A549 (cell line): ENCODE measurements at regions not wholly inside any gene's neighbourhood (a gene's known extent, or its start where the extent isn't known, plus 50 kb on each side); places are given as distances from the start of the nearest gene placed in this dataset.
"Not testable (repeated sequence)": the region's sequence is repeated elsewhere in the genome, so short reads cannot be mapped to it uniquely, and the experiment has no call there.

ENCODE experiments used
- ATAC-seq, 2 experiments: fragments of 200-7000 bp in 1 of 2; fragments of >200 bp in 1 of 2; cut with Nextera tagmentation in 1 of 2; cut with Tn5 transposase in 1 of 2; 3 replicates each; pipeline versions ENCODE4 v1.8.0 to v1.9.1; 2018 to 2020; ENCODE audit warnings: mild to moderate bottlenecking in 1 of 2, moderate library complexity in 1 of 2
- CTCF ChIA-PET: fragments of 300-600 bp; sonication (Branson Sonifier 250); formaldehyde crosslinking; extraction: SDS; loops from one replicate; lab custom pipeline; 2021; ENCODE audit warnings: antibody characterized with exemption, inconsistent platforms; lab: Yijun Ruan, JAX
- POLR2A ChIA-PET: fragments of 350-600 bp; formaldehyde crosslinking; extraction: SDS; loops from one replicate; lab custom pipeline; 2021; ENCODE audit warnings: antibody characterized with exemption, inconsistent platforms; lab: Yijun Ruan, JAX
- DNase-seq, 2 experiments: peaks; one replicate each; pipeline versions ENCODE4 v3.0.0 to v3.0.0-alpha.2; 2011 to 2016; ENCODE audit warnings: low read depth in 1 of 2, low spot score in 1 of 2
- FAIRE-seq: peaks from 2 replicates; lab custom pipeline; 2011; peaks lifted over from hg19 to GRCh38; lab: Jason Lieb, UNC
- H3K27ac ChIP-seq, 2 experiments: fragments of >200 bp; sonication (Bioruptor Twin); formaldehyde crosslinking; 3 replicates each; pipeline ENCODE4 v1.5.1; 2016 to 2017
- H3K4me1 ChIP-seq: fragments of >200 bp; sonication (Bioruptor Twin); formaldehyde crosslinking; 3 replicates; pipeline ENCODE4 v1.6.1; 2016
- H3K4me2 ChIP-seq: fragments of >200 bp; sonication (Bioruptor Twin); formaldehyde crosslinking; 3 replicates; pipeline ENCODE4 v1.6.1; 2016
- H3K4me3 ChIP-seq: fragments of >200 bp; sonication (Bioruptor Twin); formaldehyde crosslinking; 3 replicates; pipeline ENCODE4 v1.5.1; 2016
- H3K9me3 ChIP-seq: fragments of >200 bp; sonication (Bioruptor Twin); formaldehyde crosslinking; 3 replicates; pipeline ENCODE4 v1.6.1; 2016
- BCL3 ChIP-seq: fragments of >200 bp; sonication (Bioruptor Twin); formaldehyde crosslinking; IDR thresholded peaks from 3 replicates; pipeline ENCODE4 v1.6.1; 2016
- BHLHE40 ChIP-seq: IDR thresholded peaks from 2 replicates; pipeline ENCODE4 v1.6.1; 2012; ENCODE audit warnings: low read depth, low read length, inconsistent platforms
- CBX2 ChIP-seq: fragments of 200-600 bp; sonication (generic); IDR thresholded peaks from 2 replicates; pipeline ENCODE4 v1.6.1; 2016; ENCODE audit warnings: low read depth, mild to moderate bottlenecking, borderline replicate concordance
- CEBPB ChIP-seq, 2 experiments: fragments of >200 bp in 1 of 2; sonication (Bioruptor Twin) in 1 of 2; formaldehyde crosslinking in 1 of 2; IDR thresholded peaks; 2 replicates each; pipeline ENCODE4 v1.6.1; 2012 to 2016
- EHMT2 ChIP-seq: fragments of 200-600 bp; sonication (generic); IDR thresholded peaks from 2 replicates; pipeline ENCODE4 v1.6.1; 2016; ENCODE audit warnings: antibody characterized with exemption, low read depth, mild to moderate bottlenecking, moderate library complexity
- EP300 ChIP-seq, 2 experiments: fragments of >200 bp; sonication (Bioruptor Twin); formaldehyde crosslinking; IDR thresholded peaks; 2 replicates in 1 of 2; 3 replicates in 1 of 2; pipeline ENCODE4 v1.6.1; 2016 to 2017
- ESRRA ChIP-seq: fragments of 150-350 bp; IDR thresholded peaks from 2 replicates; pipeline ENCODE4 v1.6.1; 2014; ENCODE audit warnings: mild to moderate bottlenecking, low read length, borderline replicate concordance
- FOSL2 ChIP-seq, 2 experiments: fragments of 450-650 bp in 1 of 2; fragments of >200 bp in 1 of 2; sonication (Bioruptor Twin) in 1 of 2; formaldehyde crosslinking; IDR thresholded peaks; 2 replicates each; pipeline versions ENCODE4 v1.5.0 to v1.6.1; 2016 to 2020; ENCODE audit warnings: mild to moderate bottlenecking in 1 of 2, moderate library complexity in 1 of 2
- GATA3 ChIP-seq: IDR thresholded peaks from 2 replicates; pipeline ENCODE4 v1.6.1; 2012; ENCODE audit warnings: borderline replicate concordance
- HDAC2 ChIP-seq: fragments of 200-600 bp; sonication (generic); IDR thresholded peaks from 2 replicates; pipeline ENCODE4 v1.6.1; 2016
- HMGXB4 ChIP-seq: fragments of 250-450 bp; sonication (Bioruptor Pico); IDR thresholded peaks from 2 replicates; pipeline ENCODE4 v1.5.0; 2021; ENCODE audit warnings: mild to moderate bottlenecking, moderate library complexity, borderline replicate concordance
- HOXB13 ChIP-seq: fragments of 250-450 bp; sonication (Bioruptor Pico); IDR thresholded peaks from 2 replicates; pipeline ENCODE4 v1.5.0; 2020; ENCODE audit warnings: low read depth, mild to moderate bottlenecking, moderate library complexity
- JUNB ChIP-seq: fragments of >200 bp; sonication (Bioruptor Twin); formaldehyde crosslinking; IDR thresholded peaks from 2 replicates; pipeline ENCODE4 v1.6.1; 2016
- KDM1A ChIP-seq: fragments of 200-600 bp; sonication (generic); IDR thresholded peaks from 2 replicates; pipeline ENCODE4 v1.6.1; 2016; ENCODE audit warnings: low read depth, mild to moderate bottlenecking
- KDM5A ChIP-seq: fragments of 200-600 bp; sonication (generic); IDR thresholded peaks from 2 replicates; pipeline ENCODE4 v1.6.1; 2016; ENCODE audit warnings: antibody characterized with exemption, mild to moderate bottlenecking
- MAFK ChIP-seq: fragments of 450-650 bp; IDR thresholded peaks from 2 replicates; pipeline ENCODE4 v1.6.1; 2014; ENCODE audit not compliant: partially characterized antibody
- NFE2L2 ChIP-seq: fragments of 150-350 bp; conservative IDR thresholded peaks from 2 replicates; pipeline ENCODE4 v1.6.1; 2014; ENCODE audit warnings: low read length
- NR3C1 ChIP-seq: fragments of >200 bp; sonication (Bioruptor Twin); formaldehyde crosslinking; IDR thresholded peaks from 3 replicates; pipeline ENCODE4 v1.6.1; 2017
- RAD21 ChIP-seq, 2 experiments: fragments of >200 bp in 1 of 2; sonication (Bioruptor Twin) in 1 of 2; formaldehyde crosslinking in 1 of 2; IDR thresholded peaks in 1 of 2; conservative IDR thresholded peaks in 1 of 2; 2 replicates in 1 of 2; 3 replicates in 1 of 2; pipeline ENCODE4 v1.6.1; 2012 to 2018; ENCODE audit warnings: inconsistent platforms in 1 of 2
- RCOR1 ChIP-seq: fragments of 150-350 bp; IDR thresholded peaks from 2 replicates; pipeline ENCODE4 v1.6.1; 2014; ENCODE audit warnings: antibody characterized with exemption, low read length, low read depth
- RNF2 ChIP-seq: fragments of 200-600 bp; sonication (generic); IDR thresholded peaks from 2 replicates; pipeline ENCODE4 v1.6.1; 2016; ENCODE audit warnings: low read depth, mild to moderate bottlenecking, antibody characterized with exemption, moderate library complexity, borderline replicate concordance
- SMC3 ChIP-seq: fragments of >200 bp; sonication (Bioruptor Twin); formaldehyde crosslinking; IDR thresholded peaks from 3 replicates; pipeline ENCODE4 v1.6.1; 2018; ENCODE audit warnings: inconsistent platforms
- SREBF2 ChIP-seq: fragments of 450-650 bp; IDR thresholded peaks from 2 replicates; pipeline ENCODE4 v1.6.1; 2014; ENCODE audit warnings: mild to moderate bottlenecking, moderate library complexity
- TP53 ChIP-seq: fragments of 250-450 bp; sonication (Bioruptor Pico); IDR thresholded peaks from 2 replicates; pipeline ENCODE4 v1.5.0; 2021; ENCODE audit warnings: mild to moderate bottlenecking, moderate library complexity
- ZFP36 ChIP-seq: fragments of 450-650 bp; IDR thresholded peaks from 2 replicates; pipeline ENCODE4 v1.6.1; 2014; ENCODE audit warnings: borderline replicate concordance; ENCODE audit not compliant: partially characterized antibody
- ZNF302 ChIP-seq: fragments of 250-450 bp; sonication (Bioruptor Pico); IDR thresholded peaks from 2 replicates; pipeline ENCODE4 v1.9.0; 2021; ENCODE audit warnings: inconsistent platforms, mild to moderate bottlenecking, moderate library complexity
- WGBS: methylation state at CpG from one replicate; pipeline ENCODE4 v1.1.6; 2017; ENCODE audit errors: missing lambda C conversion rate; 5-methylcytosine and 5-hydroxymethylcytosine counted together
- TF ChIP-seq, protein P1 (sequence below): IDR thresholded peaks from 2 replicates; pipeline ENCODE4 v1.6.1; 2012
- TF ChIP-seq, protein P2 (sequence below): fragments of 250-450 bp; sonication (Bioruptor Pico); IDR thresholded peaks from 2 replicates; pipeline ENCODE4 v1.5.0; 2020; ENCODE audit warnings: low read depth, mild to moderate bottlenecking, moderate library complexity
- TF ChIP-seq, protein P3 (sequence below): fragments of 450-650 bp; IDR thresholded peaks from 2 replicates; pipeline ENCODE4 v1.6.1; 2014; ENCODE audit warnings: antibody characterized with exemption
- TF ChIP-seq, protein P4 (sequence below): IDR thresholded peaks from 2 replicates; pipeline ENCODE4 v1.6.1; 2012; ENCODE audit warnings: low read depth, borderline replicate concordance
- TF ChIP-seq, protein P5 (sequence below): IDR thresholded peaks from 2 replicates; pipeline ENCODE4 v1.6.1; 2012

DNA sequence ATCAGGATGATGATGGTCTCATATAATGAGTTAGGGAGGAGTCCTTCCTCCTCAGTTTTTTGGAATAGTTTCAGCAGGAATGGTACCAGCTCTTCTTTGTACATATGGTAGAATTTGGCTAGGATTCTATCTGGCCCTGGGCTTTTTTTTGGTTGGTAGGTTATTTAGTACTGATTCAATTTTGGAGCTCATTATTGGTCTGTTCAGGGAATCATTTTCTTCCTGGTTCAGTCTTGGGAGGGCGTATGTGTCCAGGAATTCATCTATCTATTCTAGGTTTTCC lies 73.3 kb upstream of the BOD1L1 start:
- CTCF ChIA-PET, result interaction anchor here (1.2 kb wide), 1 partner anchor 10 kb away, joined by 4 read pairs; no protein-coding TSS in a partner anchor
- H3K4me1 ChIP-seq, result peaks cover 43% of the 10 kb centered on the region
- 67% methylated on average over 1 of the region's 1 CpG for WGBS

DNA sequence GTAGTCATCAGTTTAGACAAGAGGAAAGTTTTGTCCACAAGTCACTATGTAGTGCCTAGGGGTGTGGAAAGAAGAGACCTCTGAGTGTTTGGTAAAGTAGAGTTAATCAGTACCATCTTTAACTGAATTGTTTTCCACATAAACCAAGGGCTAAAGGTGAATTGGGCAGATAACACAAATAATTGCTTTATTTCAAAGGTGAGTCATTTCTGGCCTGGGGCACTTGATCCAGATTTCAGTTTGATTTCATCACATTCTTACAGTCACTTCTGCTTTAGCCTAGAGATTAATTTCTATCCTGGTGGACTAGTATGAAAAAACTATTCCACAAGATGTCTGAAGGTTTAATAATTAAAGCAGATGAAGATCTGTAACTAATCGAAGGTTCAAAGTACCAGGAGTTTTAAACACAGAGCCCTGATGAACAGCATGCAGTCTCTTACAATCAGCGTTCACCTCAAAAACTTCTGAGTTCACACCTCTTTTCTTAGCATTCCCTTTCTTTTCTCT lies 74.5 kb upstream of the BOD1L1 start:
- Histone ChIP-seq H3K9me3 (peaks cover 12% of the 10 kb centered on the region; the same call in 2 of the 3 replicates), H3K4me3 (no peak overlapping the region), H3K4me2 (peak overlapping the region; percentile 53), H3K4me1 (peaks cover 50% of the 10 kb centered on the region), H3K27ac (peak overlapping the region; percentile 89 to 93)
- FAIRE-seq, result peak; percentile 78
- CTCF ChIA-PET, result no interaction called here
- ATAC-seq, result peak; percentile 90 to 93
- POLR2A ChIA-PET, result no interaction called here
- WGBS, result 7% methylated on average over 2 of the region's 2 CpGs
- peak; percentile 30 to 89 for DNase-seq
- TF ChIP-seq, protein P1, sequence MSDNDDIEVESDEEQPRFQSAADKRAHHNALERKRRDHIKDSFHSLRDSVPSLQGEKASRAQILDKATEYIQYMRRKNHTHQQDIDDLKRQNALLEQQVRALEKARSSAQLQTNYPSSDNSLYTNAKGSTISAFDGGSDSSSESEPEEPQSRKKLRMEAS, result peak; percentile 67
- TF ChIP-seq SREBF2, result no peak
- TF ChIP-seq HMGXB4 (CRISPR knock-in tag), result no peak
- TF ChIP-seq MAFK, result no peak
- no peak for TF ChIP-seq EHMT2
- TF ChIP-seq, protein P2, sequence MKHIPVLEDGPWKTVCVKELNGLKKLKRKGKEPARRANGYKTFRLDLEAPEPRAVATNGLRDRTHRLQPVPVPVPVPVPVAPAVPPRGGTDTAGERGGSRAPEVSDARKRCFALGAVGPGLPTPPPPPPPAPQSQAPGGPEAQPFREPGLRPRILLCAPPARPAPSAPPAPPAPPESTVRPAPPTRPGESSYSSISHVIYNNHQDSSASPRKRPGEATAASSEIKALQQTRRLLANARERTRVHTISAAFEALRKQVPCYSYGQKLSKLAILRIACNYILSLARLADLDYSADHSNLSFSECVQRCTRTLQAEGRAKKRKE (CRISPR knock-in tag), result no peak
- no peak for TF ChIP-seq ZFP36
- TF ChIP-seq KDM1A, result no peak
- TF ChIP-seq KDM5A, result no peak
- TF ChIP-seq RAD21 (conservative IDR thresholded peaks at IDR 0.05 in 1 of 2, IDR thresholded peaks at IDR 0.05 in 1 of 2), result peak; percentile 37 to 67
- peak; percentile 94 to 96; a peak in 4 of 5 replicates for TF ChIP-seq EP300 (IDR thresholded peaks at IDR 0.05)
- peak; percentile 85; the same call in 2 of the 3 replicates for TF ChIP-seq BCL3
- no peak for TF ChIP-seq TP53 (CRISPR knock-in tag)
- no peak for TF ChIP-seq RCOR1
- TF ChIP-seq NR3C1, result no peak
- TF ChIP-seq GATA3, result peak; percentile 96
- TF ChIP-seq HOXB13 (CRISPR knock-in tag), result no peak
- no peak for TF ChIP-seq HDAC2
- TF ChIP-seq SMC3, result peak; percentile 61; the same call in 2 of the 3 replicates
- TF ChIP-seq ZNF302 (CRISPR knock-in tag), result no peak
- TF ChIP-seq, protein P3, sequence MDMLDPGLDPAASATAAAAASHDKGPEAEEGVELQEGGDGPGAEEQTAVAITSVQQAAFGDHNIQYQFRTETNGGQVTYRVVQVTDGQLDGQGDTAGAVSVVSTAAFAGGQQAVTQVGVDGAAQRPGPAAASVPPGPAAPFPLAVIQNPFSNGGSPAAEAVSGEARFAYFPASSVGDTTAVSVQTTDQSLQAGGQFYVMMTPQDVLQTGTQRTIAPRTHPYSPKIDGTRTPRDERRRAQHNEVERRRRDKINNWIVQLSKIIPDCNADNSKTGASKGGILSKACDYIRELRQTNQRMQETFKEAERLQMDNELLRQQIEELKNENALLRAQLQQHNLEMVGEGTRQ, result no peak
- TF ChIP-seq ESRRA, result no peak
- TF ChIP-seq RNF2, result no peak
- TF ChIP-seq, protein P4, sequence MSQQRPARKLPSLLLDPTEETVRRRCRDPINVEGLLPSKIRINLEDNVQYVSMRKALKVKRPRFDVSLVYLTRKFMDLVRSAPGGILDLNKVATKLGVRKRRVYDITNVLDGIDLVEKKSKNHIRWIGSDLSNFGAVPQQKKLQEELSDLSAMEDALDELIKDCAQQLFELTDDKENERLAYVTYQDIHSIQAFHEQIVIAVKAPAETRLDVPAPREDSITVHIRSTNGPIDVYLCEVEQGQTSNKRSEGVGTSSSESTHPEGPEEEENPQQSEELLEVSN, result 0 out of 2 replicates have a peak, but pooled peaks have one; percentile 23
- TF ChIP-seq, protein P5, sequence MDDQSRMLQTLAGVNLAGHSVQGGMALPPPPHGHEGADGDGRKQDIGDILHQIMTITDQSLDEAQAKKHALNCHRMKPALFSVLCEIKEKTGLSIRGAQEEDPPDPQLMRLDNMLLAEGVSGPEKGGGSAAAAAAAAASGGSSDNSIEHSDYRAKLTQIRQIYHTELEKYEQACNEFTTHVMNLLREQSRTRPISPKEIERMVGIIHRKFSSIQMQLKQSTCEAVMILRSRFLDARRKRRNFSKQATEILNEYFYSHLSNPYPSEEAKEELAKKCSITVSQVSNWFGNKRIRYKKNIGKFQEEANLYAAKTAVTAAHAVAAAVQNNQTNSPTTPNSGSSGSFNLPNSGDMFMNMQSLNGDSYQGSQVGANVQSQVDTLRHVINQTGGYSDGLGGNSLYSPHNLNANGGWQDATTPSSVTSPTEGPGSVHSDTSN, result peak; percentile 58; the same call in 1 of the 2 replicates
- peak; percentile 85 for TF ChIP-seq FOSL2 (IDR thresholded peaks at IDR 0.05)
- TF ChIP-seq FOSL2 (CRISPR knock-in tag; IDR thresholded peaks at IDR 0.05), result peak; percentile 94
- no peak for TF ChIP-seq BHLHE40
- no peak for TF ChIP-seq CBX2
- TF ChIP-seq JUNB, result peak; percentile 96
- no peak for TF ChIP-seq NFE2L2
- peak; percentile 89 to 96 for TF ChIP-seq CEBPB (IDR thresholded peaks at IDR 0.05)

More for the DNA sequence above, 73.3 kb upstream of the BOD1L1 start:
- TF ChIP-seq JUNB (0 out of 2 replicates have a peak, but pooled peaks have one; percentile 12), RAD21 (conservative IDR thresholded peaks at IDR 0.05 in 1 of 2, IDR thresholded peaks at IDR 0.05 in 1 of 2) (0 out of 5 replicates have a peak, but pooled peaks of 1 of the 2 experiments have one; percentile 8)
- Histone ChIP-seq H3K4me2 (peak overlapping the region; percentile 53), H3K9me3 (peaks cover 12% of the 10 kb centered on the region; the same call in 2 of the 3 replicates), H3K27ac (peak overlapping the region; percentile 89 to 93)
- DNase-seq, POLR2A ChIA-PET, H3K4me3 ChIP-seq, ATAC-seq, FAIRE-seq: not testable (repeated sequence)
